Activated T-helper 17 cell treated with anti-CD3 and anti-CD28 coated beads, Interleukin-2, amount 50 U/mL, for 72 hours (primary cell): ENCODE measurements at regions not wholly inside any gene's neighbourhood (a gene's known extent, or its start where the extent isn't known, plus 50 kb on each side); places are given as distances from the start of the nearest gene placed in this dataset.

Source experiments
- ATAC-seq: fragments of 150-1000 bp; cut with Tn5 transposase; replicated peaks from 2 replicates; pipeline ENCODE4 v1.10.0; 2021; ENCODE audit warnings: mild to moderate bottlenecking, moderate library complexity
- H3K27ac Mint-ChIP-seq: one replicate; pipeline ENCODE4 v1.8.0; 2022; ENCODE audit warnings: mixed read lengths
- H3K27me3 Mint-ChIP-seq: one replicate; pipeline ENCODE4 v1.8.0; 2022; ENCODE audit warnings: mixed read lengths
- H3K36me3 Mint-ChIP-seq: one replicate; pipeline ENCODE4 v1.8.0; 2022; ENCODE audit warnings: low read depth, mild to moderate bottlenecking, mixed read lengths
- H3K4me1 Mint-ChIP-seq: one replicate; pipeline ENCODE4 v1.8.0; 2022; ENCODE audit warnings: mixed read lengths
- H3K4me3 Mint-ChIP-seq: one replicate; pipeline ENCODE4 v1.8.0; 2022; ENCODE audit warnings: mild to moderate bottlenecking, mixed read lengths
- H3K9me3 Mint-ChIP-seq: one replicate; pipeline ENCODE4 v1.8.0; 2022; ENCODE audit warnings: mixed read lengths

GRCh38 chr1:112805155-112805853 is 90.2 kb upstream of the PPM1J start:
- Mint-ChIP-seq H3K36me3 (no peaks in the 10 kb centered on the region), H3K4me1 (no peaks in the 10 kb centered on the region), H3K27me3 (peaks cover 4% of the 10 kb centered on the region), H3K27ac (no peak overlapping the region), H3K9me3 (no peaks in the 10 kb centered on the region), H3K4me3 (no peak overlapping the region)
- ATAC-seq: no peak

- Mint-ChIP-seq H3K36me3 (no peaks in the 10 kb centered on the region), H3K9me3 (no peaks in the 10 kb centered on the region), H3K4me3 (no peak overlapping the region), H3K27ac (no peak overlapping the region), H3K4me1 (no peaks in the 10 kb centered on the region), H3K27me3 (peaks cover 4% of the 10 kb centered on the region)
- peak; percentile 92 for ATAC-seq
These were observed 89.0 kb upstream of the PPM1J start for GRCh38 chr1:112803906-112804762.

- Mint-ChIP-seq H3K4me3 (no peak overlapping the region), H3K36me3 (no peaks in the 10 kb centered on the region), H3K4me1 (no peaks in the 10 kb centered on the region), H3K9me3 (no peaks in the 10 kb centered on the region), H3K27me3 (peaks cover 4% of the 10 kb centered on the region), H3K27ac (no peak overlapping the region)
- no peak for ATAC-seq
These were observed 85.2 kb upstream of the PPM1J start for GRCh38 chr1:112800289-112800688.

GRCh38 chr1:112798292-112798691 is 83.2 kb upstream of the PPM1J start:
- H3K27me3 Mint-ChIP-seq: peaks cover 3% of the 10 kb centered on the region

GRCh38 chr1:112797224-112797623 is 82.1 kb upstream of the PPM1J start:
- no peak for ATAC-seq
- Mint-ChIP-seq H3K4me1 (no peaks in the 10 kb centered on the region), H3K9me3 (no peaks in the 10 kb centered on the region), H3K27ac (no peak overlapping the region), H3K27me3 (no peaks in the 10 kb centered on the region), H3K36me3 (no peaks in the 10 kb centered on the region), H3K4me3 (no peak overlapping the region)

More at GRCh38 chr1:112798292-112798691, 83.2 kb upstream of the PPM1J start:
- H3K4me1 Mint-ChIP-seq: no peaks in the 10 kb centered on the region
- H3K36me3 Mint-ChIP-seq: no peaks in the 10 kb centered on the region
- H3K27ac Mint-ChIP-seq: no peak overlapping the region
- no peaks in the 10 kb centered on the region for H3K9me3 Mint-ChIP-seq
- ATAC-seq: no peak
- no peak overlapping the region for H3K4me3 Mint-ChIP-seq

- H3K4me1 Mint-ChIP-seq: no peaks in the 10 kb centered on the region
- H3K9me3 Mint-ChIP-seq: no peaks in the 10 kb centered on the region
- no peak overlapping the region for H3K4me3 Mint-ChIP-seq
- no peak for ATAC-seq
- H3K36me3 Mint-ChIP-seq: no peaks in the 10 kb centered on the region
- H3K27me3 Mint-ChIP-seq: peaks cover 3% of the 10 kb centered on the region
- no peak overlapping the region for H3K27ac Mint-ChIP-seq
These were observed 79.6 kb upstream of the PPM1J start for GRCh38 chr1:112794654-112795239.

- ATAC-seq: no peak
- H3K9me3 Mint-ChIP-seq: no peaks in the 10 kb centered on the region
- H3K27me3 Mint-ChIP-seq: peaks cover 3% of the 10 kb centered on the region
- no peaks in the 10 kb centered on the region for H3K4me1 Mint-ChIP-seq
- no peaks in the 10 kb centered on the region for H3K36me3 Mint-ChIP-seq
- H3K4me3 Mint-ChIP-seq: no peak overlapping the region
- H3K27ac Mint-ChIP-seq: no peak overlapping the region
These were observed 78.8 kb upstream of the PPM1J start for GRCh38 chr1:112793631-112794565.

GRCh38 chr1:112791723-112792104 is 76.6 kb upstream of the PPM1J start:
- Mint-ChIP-seq H3K36me3 (no peaks in the 10 kb centered on the region), H3K9me3 (no peaks in the 10 kb centered on the region), H3K27me3 (peaks cover 3% of the 10 kb centered on the region), H3K4me3 (no peak overlapping the region), H3K4me1 (no peaks in the 10 kb centered on the region), H3K27ac (no peak overlapping the region)
- no peak for ATAC-seq

- Mint-ChIP-seq H3K36me3 (no peaks in the 10 kb centered on the region), H3K9me3 (no peaks in the 10 kb centered on the region), H3K27me3 (peaks cover 3% of the 10 kb centered on the region), H3K4me1 (no peaks in the 10 kb centered on the region), H3K27ac (no peak overlapping the region), H3K4me3 (no peak overlapping the region)
- ATAC-seq: no peak
These were observed 76.0 kb upstream of the PPM1J start for GRCh38 chr1:112790920-112791722.

- ATAC-seq: no peak
- Mint-ChIP-seq H3K27me3 (peaks cover 3% of the 10 kb centered on the region), H3K4me1 (no peaks in the 10 kb centered on the region), H3K9me3 (no peaks in the 10 kb centered on the region), H3K27ac (no peak overlapping the region), H3K36me3 (no peaks in the 10 kb centered on the region), H3K4me3 (no peak overlapping the region)
These were observed 73.4 kb upstream of the PPM1J start for GRCh38 chr1:112788561-112788960.

GRCh38 chr1:112788054-112788453 is 72.9 kb upstream of the PPM1J start:
- Mint-ChIP-seq H3K4me1 (no peaks in the 10 kb centered on the region), H3K9me3 (no peaks in the 10 kb centered on the region), H3K27me3 (peaks cover 7% of the 10 kb centered on the region), H3K4me3 (no peak overlapping the region), H3K27ac (no peak overlapping the region), H3K36me3 (no peaks in the 10 kb centered on the region)
- no peak for ATAC-seq

GRCh38 chr1:112783059-112783458 is 67.9 kb upstream of the PPM1J start:
- H3K9me3 Mint-ChIP-seq: no peaks in the 10 kb centered on the region
- H3K4me1 Mint-ChIP-seq: no peaks in the 10 kb centered on the region
- peaks cover 10% of the 10 kb centered on the region for H3K27me3 Mint-ChIP-seq
- no peak overlapping the region for H3K4me3 Mint-ChIP-seq
- ATAC-seq: no peak
- no peaks in the 10 kb centered on the region for H3K36me3 Mint-ChIP-seq
- no peak overlapping the region for H3K27ac Mint-ChIP-seq

- H3K4me1 Mint-ChIP-seq: no peaks in the 10 kb centered on the region
These were observed 64.8 kb upstream of the PPM1J start for GRCh38 chr1:112779665-112780526.

More at GRCh38 chr1:112779665-112780526, 64.8 kb upstream of the PPM1J start:
- Mint-ChIP-seq H3K27me3 (peaks cover 10% of the 10 kb centered on the region), H3K36me3 (no peaks in the 10 kb centered on the region), H3K27ac (no peak overlapping the region), H3K4me3 (no peak overlapping the region), H3K9me3 (no peaks in the 10 kb centered on the region)
- ATAC-seq: no peak
